ENCODE measurements at regions not wholly inside any gene's neighbourhood (a gene's known extent, or its start where the extent isn't known, plus 50 kb on each side); places are given as distances from the start of the nearest gene placed in this dataset.

DNA sequence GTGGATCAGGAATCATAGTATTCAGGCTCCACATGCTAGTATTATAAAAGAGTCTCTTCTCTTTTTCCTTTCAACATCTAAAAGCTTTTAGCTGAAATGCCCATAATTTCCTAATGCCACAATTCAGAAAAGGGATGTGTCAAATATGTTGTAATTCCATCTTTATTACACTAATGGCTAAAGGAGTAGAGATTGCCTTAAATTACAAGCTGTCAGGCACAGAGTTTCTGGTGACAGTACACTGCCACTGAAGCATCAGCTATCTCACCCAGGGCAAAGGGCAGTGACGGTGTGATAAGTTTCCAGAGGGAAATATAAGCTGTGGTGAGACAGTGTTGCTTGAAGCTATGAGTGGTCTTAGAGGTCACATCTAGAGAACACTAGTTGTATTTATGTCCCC is 581.1 kb downstream of the KCNT2 start:
- TF ChIP-seq TAF1 (IDR thresholded peaks at IDR 0.05; ENCODE audit: borderline replicate concordance, insufficient read depth, low read length) (no peak), FOXP2 (optimal IDR thresholded peaks at IDR 0.05; ENCODE audit: borderline replicate concordance, extremely low read depth, extremely low read length, insufficient read depth) (no peak), SIN3A (IDR thresholded peaks at IDR 0.05; ENCODE audit: borderline replicate concordance, insufficient read depth, low read length) (no peak), POLR2AphosphoS5 (IDR thresholded peaks at IDR 0.05; ENCODE audit: low read depth, low read length) (no peak)
- TF ChIP-seq, protein P1, sequence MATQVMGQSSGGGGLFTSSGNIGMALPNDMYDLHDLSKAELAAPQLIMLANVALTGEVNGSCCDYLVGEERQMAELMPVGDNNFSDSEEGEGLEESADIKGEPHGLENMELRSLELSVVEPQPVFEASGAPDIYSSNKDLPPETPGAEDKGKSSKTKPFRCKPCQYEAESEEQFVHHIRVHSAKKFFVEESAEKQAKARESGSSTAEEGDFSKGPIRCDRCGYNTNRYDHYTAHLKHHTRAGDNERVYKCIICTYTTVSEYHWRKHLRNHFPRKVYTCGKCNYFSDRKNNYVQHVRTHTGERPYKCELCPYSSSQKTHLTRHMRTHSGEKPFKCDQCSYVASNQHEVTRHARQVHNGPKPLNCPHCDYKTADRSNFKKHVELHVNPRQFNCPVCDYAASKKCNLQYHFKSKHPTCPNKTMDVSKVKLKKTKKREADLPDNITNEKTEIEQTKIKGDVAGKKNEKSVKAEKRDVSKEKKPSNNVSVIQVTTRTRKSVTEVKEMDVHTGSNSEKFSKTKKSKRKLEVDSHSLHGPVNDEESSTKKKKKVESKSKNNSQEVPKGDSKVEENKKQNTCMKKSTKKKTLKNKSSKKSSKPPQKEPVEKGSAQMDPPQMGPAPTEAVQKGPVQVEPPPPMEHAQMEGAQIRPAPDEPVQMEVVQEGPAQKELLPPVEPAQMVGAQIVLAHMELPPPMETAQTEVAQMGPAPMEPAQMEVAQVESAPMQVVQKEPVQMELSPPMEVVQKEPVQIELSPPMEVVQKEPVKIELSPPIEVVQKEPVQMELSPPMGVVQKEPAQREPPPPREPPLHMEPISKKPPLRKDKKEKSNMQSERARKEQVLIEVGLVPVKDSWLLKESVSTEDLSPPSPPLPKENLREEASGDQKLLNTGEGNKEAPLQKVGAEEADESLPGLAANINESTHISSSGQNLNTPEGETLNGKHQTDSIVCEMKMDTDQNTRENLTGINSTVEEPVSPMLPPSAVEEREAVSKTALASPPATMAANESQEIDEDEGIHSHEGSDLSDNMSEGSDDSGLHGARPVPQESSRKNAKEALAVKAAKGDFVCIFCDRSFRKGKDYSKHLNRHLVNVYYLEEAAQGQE (IDR thresholded peaks at IDR 0.05; ENCODE audit: insufficient read depth in 1 of 2, low read depth in 2 of 2, low read length in 2 of 2): no peak

DNA sequence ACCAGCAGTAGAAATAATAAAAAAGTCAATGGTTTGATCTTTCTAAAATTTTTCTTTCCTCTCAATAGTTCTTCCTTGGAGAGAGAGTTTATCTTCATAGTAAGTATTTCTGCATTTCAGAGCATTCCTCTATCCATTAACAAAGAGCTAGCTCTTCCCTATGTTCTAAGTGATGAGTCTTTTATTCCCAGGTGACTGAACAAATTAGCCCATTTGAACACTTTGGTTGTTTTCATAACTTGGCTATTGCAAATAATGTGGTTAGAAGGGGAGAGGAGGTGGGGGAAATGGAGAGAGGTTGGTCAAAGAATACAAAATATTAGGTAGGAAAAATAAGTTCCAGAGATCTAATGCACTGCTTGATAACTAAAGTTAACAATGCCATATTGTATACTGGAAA is 598.9 kb downstream of the KCNT2 start:
- TF ChIP-seq TAF1 (IDR thresholded peaks at IDR 0.05; ENCODE audit: borderline replicate concordance, insufficient read depth, low read length) (no peak), SIN3A (IDR thresholded peaks at IDR 0.05; ENCODE audit: borderline replicate concordance, insufficient read depth, low read length) (no peak), POLR2AphosphoS5 (IDR thresholded peaks at IDR 0.05; ENCODE audit: low read depth, low read length) (no peak), FOXP2 (optimal IDR thresholded peaks at IDR 0.05; ENCODE audit: borderline replicate concordance, extremely low read depth, extremely low read length, insufficient read depth) (no peak)
- TF ChIP-seq, protein P1 (IDR thresholded peaks at IDR 0.05; ENCODE audit: insufficient read depth in 1 of 2, low read depth in 2 of 2, low read length in 2 of 2): no peak

DNA sequence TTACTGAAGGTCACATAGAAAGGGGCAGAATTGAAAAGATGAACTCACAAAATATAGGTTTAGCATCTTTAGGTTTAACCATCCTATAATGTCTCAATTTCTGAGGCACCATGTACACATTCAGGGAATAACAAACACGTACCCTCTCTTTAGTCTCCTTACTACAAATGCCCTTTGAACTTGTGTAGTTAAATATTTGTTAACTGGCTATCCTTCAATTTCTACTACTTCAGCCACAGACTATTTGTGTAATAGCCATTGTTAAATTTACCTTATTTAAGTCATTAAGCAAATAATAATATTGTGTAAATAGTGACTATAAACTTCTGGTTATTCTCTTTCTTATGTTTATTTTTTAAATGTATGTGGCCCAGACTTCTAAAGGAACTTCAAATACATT is 600.5 kb downstream of the KCNT2 start:
- no peak for TF ChIP-seq POLR2AphosphoS5 (IDR thresholded peaks at IDR 0.05; ENCODE audit: low read depth, low read length)
- TF ChIP-seq, protein P1 (IDR thresholded peaks at IDR 0.05; ENCODE audit: insufficient read depth in 1 of 2, low read depth in 2 of 2, low read length in 2 of 2): no peak
- TF ChIP-seq FOXP2 (optimal IDR thresholded peaks at IDR 0.05; ENCODE audit: borderline replicate concordance, extremely low read depth, extremely low read length, insufficient read depth): no peak
- no peak for TF ChIP-seq SIN3A (IDR thresholded peaks at IDR 0.05; ENCODE audit: borderline replicate concordance, insufficient read depth, low read length)
- TF ChIP-seq TAF1 (IDR thresholded peaks at IDR 0.05; ENCODE audit: borderline replicate concordance, insufficient read depth, low read length): no peak

DNA sequence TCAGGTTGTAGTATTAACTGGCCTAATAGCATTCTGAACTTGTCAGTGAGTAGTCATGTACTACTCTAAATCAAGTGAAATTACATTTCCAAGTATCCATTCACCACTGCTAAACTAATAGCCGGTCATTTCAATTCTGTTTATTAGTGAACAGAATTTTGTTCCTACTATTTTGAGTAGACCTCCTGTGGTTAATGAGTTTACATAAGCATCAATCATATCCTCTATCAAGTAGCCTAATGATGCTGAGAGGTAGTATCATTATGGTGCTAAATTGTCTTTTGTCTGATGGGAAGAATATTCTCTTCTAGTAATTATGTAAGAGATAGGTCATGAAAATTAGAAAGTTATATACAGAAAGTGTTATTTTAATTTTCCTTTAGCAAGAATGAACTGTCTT is 602.8 kb downstream of the KCNT2 start:
- TF ChIP-seq, protein P1 (IDR thresholded peaks at IDR 0.05; ENCODE audit: insufficient read depth in 1 of 2, low read depth in 2 of 2, low read length in 2 of 2): no peak
- TF ChIP-seq POLR2AphosphoS5 (IDR thresholded peaks at IDR 0.05; ENCODE audit: low read depth, low read length) (no peak), TAF1 (IDR thresholded peaks at IDR 0.05; ENCODE audit: borderline replicate concordance, insufficient read depth, low read length) (no peak), SIN3A (IDR thresholded peaks at IDR 0.05; ENCODE audit: borderline replicate concordance, insufficient read depth, low read length) (no peak), FOXP2 (optimal IDR thresholded peaks at IDR 0.05; ENCODE audit: borderline replicate concordance, extremely low read depth, extremely low read length, insufficient read depth) (no peak)

DNA sequence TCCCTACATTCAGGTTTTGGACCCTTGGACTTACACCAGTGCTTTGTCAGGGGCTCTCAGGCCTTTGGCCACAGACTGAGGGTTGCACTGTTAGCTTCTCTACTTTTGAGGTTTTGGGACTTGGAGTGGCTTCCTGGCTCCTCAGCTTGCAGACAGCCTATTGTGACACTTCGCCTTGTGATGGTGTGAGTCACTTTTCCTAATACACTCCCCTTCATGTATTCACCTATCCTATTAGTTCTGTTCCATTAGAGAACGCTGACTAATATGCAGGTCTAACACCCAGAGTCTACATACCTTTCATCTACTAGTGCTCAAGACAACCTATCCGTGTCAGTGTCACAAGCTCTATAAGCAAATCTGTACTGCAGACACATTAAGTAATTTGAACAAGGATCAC is 605.3 kb downstream of the KCNT2 start:
- TF ChIP-seq SIN3A (IDR thresholded peaks at IDR 0.05; ENCODE audit: borderline replicate concordance, insufficient read depth, low read length) (no peak), POLR2AphosphoS5 (IDR thresholded peaks at IDR 0.05; ENCODE audit: low read depth, low read length) (no peak), TAF1 (IDR thresholded peaks at IDR 0.05; ENCODE audit: borderline replicate concordance, insufficient read depth, low read length) (no peak), FOXP2 (optimal IDR thresholded peaks at IDR 0.05; ENCODE audit: borderline replicate concordance, extremely low read depth, extremely low read length, insufficient read depth) (no peak)
- TF ChIP-seq, protein P1 (IDR thresholded peaks at IDR 0.05; ENCODE audit: insufficient read depth in 1 of 2, low read depth in 2 of 2, low read length in 2 of 2): no peak
